Smooth muscle cell (in vitro differentiated cells): ENCODE measurements at regions not wholly inside any gene's neighbourhood (a gene's known extent, or its start where the extent isn't known, plus 50 kb on each side); places are given as distances from the start of the nearest gene placed in this dataset.

ENCODE experiments used
- DNase-seq: peaks from one replicate; lab custom pipeline; 2025; ENCODE audit not compliant: unreplicated experiment; lab: John Stamatoyannopoulos, UW
- H2AFZ ChIP-seq: fragments of 200-600 bp; sonication (generic); 2 replicates; pipeline ENCODE4 v1.6.0; 2016; ENCODE audit warnings: antibody characterized with exemption, low read depth, mild to moderate bottlenecking
- H3F3A ChIP-seq: fragments of 200-600 bp; sonication (generic); 2 replicates; pipeline ENCODE4 v1.6.0; 2017; ENCODE audit warnings: antibody characterized with exemption, low read depth
- H3K27ac ChIP-seq: fragments of 200-600 bp; sonication (generic); 2 replicates; pipeline ENCODE4 v1.5.1; 2016; ENCODE audit warnings: low read depth, mild to moderate bottlenecking
- H3K27me3 ChIP-seq: fragments of 200-600 bp; sonication (generic); 2 replicates; pipeline ENCODE4 v1.6.1; 2016; ENCODE audit warnings: low read depth, mild to moderate bottlenecking
- H3K36me3 ChIP-seq: fragments of 200-600 bp; sonication (generic); 2 replicates; pipeline ENCODE4 v1.5.1; 2016; ENCODE audit warnings: low read depth
- H3K4me1 ChIP-seq: fragments of 200-600 bp; sonication (generic); 2 replicates; pipeline ENCODE4 v1.5.1; 2016; ENCODE audit warnings: low read depth
- H3K4me2 ChIP-seq: fragments of 200-600 bp; sonication (generic); 2 replicates; pipeline ENCODE4 v1.6.0; 2016; ENCODE audit warnings: mild to moderate bottlenecking
- H3K4me3 ChIP-seq: fragments of 200-600 bp; sonication (generic); 2 replicates; pipeline ENCODE4 v1.5.1; 2016; ENCODE audit warnings: mild to moderate bottlenecking
- H3K79me2 ChIP-seq: fragments of 200-600 bp; sonication (generic); 2 replicates; pipeline ENCODE4 v1.6.0; 2016; ENCODE audit warnings: low read depth, mild to moderate bottlenecking
- H3K9ac ChIP-seq: fragments of 200-600 bp; sonication (generic); 2 replicates; pipeline ENCODE4 v1.6.0; 2016; ENCODE audit warnings: low read depth
- H3K9me3 ChIP-seq: fragments of 200-600 bp; sonication (generic); replicated peaks from 2 replicates; pipeline ENCODE4 v1.5.1; 2016; ENCODE audit warnings: low read depth
- H4K20me1 ChIP-seq: fragments of 200-600 bp; sonication (generic); 2 replicates; pipeline ENCODE4 v1.6.0; 2016; ENCODE audit warnings: low read depth
- WGBS: methylation state at CpG from one replicate; pipeline ENCODE4 v1.1.7; 2016; ENCODE audit warnings: low lambda C conversion rate; 5-methylcytosine and 5-hydroxymethylcytosine counted together
- TF ChIP-seq, protein P1 (sequence below): fragments of 200-600 bp; sonication (generic); IDR thresholded peaks from 2 replicates; pipeline ENCODE4 v1.5.1; 2017; ENCODE audit warnings: borderline replicate concordance, mild to moderate bottlenecking, antibody characterized with exemption; ENCODE audit not compliant: insufficient read depth, poor library complexity, severe bottlenecking

DNA sequence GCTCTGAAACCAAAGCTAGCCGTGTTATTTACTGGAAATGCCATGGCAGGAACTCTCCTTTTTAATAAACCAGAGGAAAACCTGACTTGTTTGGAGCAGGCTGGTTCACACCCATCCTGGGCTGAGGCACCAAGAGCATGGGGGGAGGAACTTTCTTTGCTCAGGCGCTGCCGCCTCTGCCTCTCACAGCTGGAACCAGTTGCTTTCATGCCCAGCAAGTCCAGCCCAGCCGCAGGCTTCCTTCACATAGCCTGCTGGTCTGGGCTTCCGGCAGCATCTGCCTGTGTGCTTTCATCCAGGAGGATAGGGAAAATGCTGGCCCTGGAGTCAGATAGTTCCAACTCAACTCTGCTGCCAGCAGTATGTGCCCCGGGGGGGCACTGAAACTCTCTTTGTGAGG lies 88.1 kb upstream of the ASIC2 start:
- Histone ChIP-seq H3K27ac (no peak overlapping the region), H2AFZ (no peak overlapping the region), H3K27me3 (no peaks in the 10 kb centered on the region)

DNA sequence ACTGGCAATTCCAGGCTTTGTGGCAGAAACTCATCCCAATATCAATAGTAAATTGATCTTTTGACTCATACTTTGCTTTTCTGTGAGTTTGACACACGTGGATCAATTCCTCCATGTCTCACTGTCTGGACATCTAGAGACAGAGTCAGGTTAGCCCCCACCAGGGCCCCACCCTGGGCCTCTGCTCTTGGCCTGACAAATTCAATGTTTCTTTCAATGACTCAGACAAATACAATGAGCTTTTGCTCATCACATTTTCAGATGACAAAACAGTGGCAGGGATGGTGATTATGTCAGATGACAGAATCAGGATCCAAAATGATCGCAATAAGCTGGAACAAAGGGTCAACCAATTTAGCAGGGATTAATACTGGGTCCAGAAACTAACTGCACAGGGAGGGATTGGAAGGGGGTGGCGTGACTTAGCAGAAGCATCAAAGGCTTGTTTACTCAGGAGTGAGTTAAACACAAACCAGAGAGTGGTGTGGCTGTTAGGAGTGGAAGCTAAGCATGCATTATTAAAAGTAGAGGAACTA lies 90.5 kb upstream of the ASIC2 start:
- H3K27ac ChIP-seq = no peak overlapping the region
- no peaks in the 10 kb centered on the region for H3K4me1 ChIP-seq
- 85% methylated on average over 3 of the region's 3 CpGs for WGBS
- H4K20me1 ChIP-seq = no peaks in the 10 kb centered on the region
- H3K36me3 ChIP-seq = no peaks in the 10 kb centered on the region
- no peak overlapping the region for H3K4me2 ChIP-seq
- H3K9ac ChIP-seq = no peak overlapping the region
- DNase-seq = no peak
- no peak overlapping the region for H3K4me3 ChIP-seq
- H3F3A ChIP-seq = no peaks in the 10 kb centered on the region
- H3K27me3 ChIP-seq = no peaks in the 10 kb centered on the region
- TF ChIP-seq, protein P1, sequence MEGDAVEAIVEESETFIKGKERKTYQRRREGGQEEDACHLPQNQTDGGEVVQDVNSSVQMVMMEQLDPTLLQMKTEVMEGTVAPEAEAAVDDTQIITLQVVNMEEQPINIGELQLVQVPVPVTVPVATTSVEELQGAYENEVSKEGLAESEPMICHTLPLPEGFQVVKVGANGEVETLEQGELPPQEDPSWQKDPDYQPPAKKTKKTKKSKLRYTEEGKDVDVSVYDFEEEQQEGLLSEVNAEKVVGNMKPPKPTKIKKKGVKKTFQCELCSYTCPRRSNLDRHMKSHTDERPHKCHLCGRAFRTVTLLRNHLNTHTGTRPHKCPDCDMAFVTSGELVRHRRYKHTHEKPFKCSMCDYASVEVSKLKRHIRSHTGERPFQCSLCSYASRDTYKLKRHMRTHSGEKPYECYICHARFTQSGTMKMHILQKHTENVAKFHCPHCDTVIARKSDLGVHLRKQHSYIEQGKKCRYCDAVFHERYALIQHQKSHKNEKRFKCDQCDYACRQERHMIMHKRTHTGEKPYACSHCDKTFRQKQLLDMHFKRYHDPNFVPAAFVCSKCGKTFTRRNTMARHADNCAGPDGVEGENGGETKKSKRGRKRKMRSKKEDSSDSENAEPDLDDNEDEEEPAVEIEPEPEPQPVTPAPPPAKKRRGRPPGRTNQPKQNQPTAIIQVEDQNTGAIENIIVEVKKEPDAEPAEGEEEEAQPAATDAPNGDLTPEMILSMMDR = no peak
- H3K9me3 ChIP-seq = no peaks in the 10 kb centered on the region
- no peak overlapping the region for H2AFZ ChIP-seq
- no peaks in the 10 kb centered on the region for H3K79me2 ChIP-seq

More for the DNA sequence above, 88.1 kb upstream of the ASIC2 start:
- Histone ChIP-seq H3K9me3 (no peaks in the 10 kb centered on the region), H3K9ac (no peak overlapping the region), H3K4me3 (no peak overlapping the region), H3K4me1 (no peaks in the 10 kb centered on the region), H3K36me3 (no peaks in the 10 kb centered on the region), H4K20me1 (no peaks in the 10 kb centered on the region), H3F3A (no peaks in the 10 kb centered on the region), H3K79me2 (no peaks in the 10 kb centered on the region), H3K4me2 (no peak overlapping the region)
- DNase-seq = no peak
- WGBS = 56% methylated on average over 6 of the region's 6 CpGs
- TF ChIP-seq, protein P1 = no peak

DNA sequence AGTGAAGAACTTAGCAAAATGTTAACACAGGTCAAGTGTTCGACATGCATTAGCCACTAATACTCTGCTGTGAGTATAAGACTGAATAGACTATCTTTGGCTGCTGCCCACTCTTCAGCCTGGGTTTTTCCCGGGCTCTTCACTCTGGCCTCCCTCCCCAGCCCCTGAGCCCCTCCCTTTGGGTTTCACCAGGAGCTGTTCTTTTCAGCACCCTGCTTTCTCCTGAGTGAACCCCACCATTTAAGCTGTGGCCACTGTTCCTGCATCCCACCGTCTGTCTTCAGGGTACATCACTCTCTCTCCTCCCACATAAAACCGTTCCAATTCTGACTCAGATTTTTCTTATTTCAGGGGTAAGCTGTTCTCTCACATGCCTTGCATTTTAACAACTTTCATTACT lies 92.0 kb upstream of the ASIC2 start:
- H3K79me2 ChIP-seq = no peaks in the 10 kb centered on the region
- no peaks in the 10 kb centered on the region for H3K4me1 ChIP-seq
- no peak overlapping the region for H2AFZ ChIP-seq
- no peak overlapping the region for H3K9ac ChIP-seq
- no peak overlapping the region for H3K27ac ChIP-seq
- WGBS = 34% methylated on average over 4 of the region's 4 CpGs
- H3F3A ChIP-seq = peaks cover 7% of the 10 kb centered on the region
- peaks cover 4% of the 10 kb centered on the region for H4K20me1 ChIP-seq
- DNase-seq = no peak
- TF ChIP-seq, protein P1 = no peak
- no peaks in the 10 kb centered on the region for H3K27me3 ChIP-seq
- no peaks in the 10 kb centered on the region for H3K9me3 ChIP-seq
- H3K4me2 ChIP-seq = no peak overlapping the region
- H3K4me3 ChIP-seq = no peak overlapping the region
- H3K36me3 ChIP-seq = no peaks in the 10 kb centered on the region

DNA sequence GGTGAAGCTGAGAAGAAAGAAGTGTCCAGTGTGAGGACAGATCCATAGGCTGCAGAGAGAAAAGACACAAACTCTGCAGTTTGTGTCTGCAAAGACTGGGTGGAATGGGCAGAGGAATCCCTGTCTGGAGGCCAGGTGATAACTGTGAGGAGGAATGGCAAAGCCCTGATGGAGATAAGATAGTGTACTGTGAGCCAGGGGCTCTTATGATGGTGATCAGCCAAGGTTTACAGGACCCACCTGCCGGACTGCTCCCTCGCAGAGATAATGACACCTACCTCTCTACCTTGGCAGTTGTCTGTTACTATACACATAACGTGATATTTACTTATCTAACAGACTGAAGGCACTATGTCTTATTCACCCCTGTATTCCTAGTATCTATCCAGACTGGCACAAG lies 92.6 kb upstream of the ASIC2 start:
- H3K36me3 ChIP-seq = no peaks in the 10 kb centered on the region
- no peak overlapping the region for H3K4me3 ChIP-seq
- TF ChIP-seq, protein P1 = no peak
- no peaks in the 10 kb centered on the region for H3K79me2 ChIP-seq
- no peaks in the 10 kb centered on the region for H3K4me1 ChIP-seq
- H3F3A ChIP-seq = peaks cover 9% of the 10 kb centered on the region
- peaks cover 5% of the 10 kb centered on the region for H4K20me1 ChIP-seq
- no peaks in the 10 kb centered on the region for H3K27me3 ChIP-seq
- 77% methylated on average over 3 of the region's 3 CpGs for WGBS
- H3K9ac ChIP-seq = no peak overlapping the region
- no peaks in the 10 kb centered on the region for H3K9me3 ChIP-seq
- H3K27ac ChIP-seq = no peak overlapping the region
- no peak for DNase-seq
- no peak overlapping the region for H3K4me2 ChIP-seq
- no peak overlapping the region for H2AFZ ChIP-seq
